ENCODE measurements at regions not wholly inside any gene's neighbourhood (a gene's known extent, or its start where the extent isn't known, plus 50 kb on each side); places are given as distances from the start of the nearest gene placed in this dataset.
"Not testable (repeated sequence)": the region's sequence is repeated elsewhere in the genome, so short reads cannot be mapped to it uniquely, and the experiment has no call there.

DNA sequence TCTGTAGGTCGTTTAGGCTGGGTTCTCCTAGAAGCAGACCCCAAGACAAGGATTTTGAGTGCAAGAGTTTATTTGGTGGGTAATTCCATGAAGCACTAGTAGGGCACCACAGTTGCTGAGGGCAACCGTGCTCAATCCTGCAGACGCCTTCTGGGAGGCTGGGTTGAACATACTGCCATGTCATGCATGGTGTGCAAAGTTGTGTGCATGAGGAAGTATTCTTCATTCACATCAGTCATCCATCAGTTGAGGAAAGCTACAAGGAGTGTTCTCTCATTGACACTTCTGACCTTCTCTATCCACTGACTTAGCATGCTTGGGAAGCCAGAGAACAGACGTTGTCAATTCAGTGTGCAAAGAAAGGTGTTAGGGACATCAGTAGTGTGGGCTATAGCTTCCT is 179.2 kb downstream of the PTPN11 start:
- H3K9me3 Mint-ChIP-seq: peaks cover 8% of the 10 kb centered on the region
- intact Hi-C loops (cut with micrococcal nuclease): no loop called here
- peaks cover 42% of the 10 kb centered on the region for H3K4me1 Mint-ChIP-seq (ENCODE audit: low read depth)
- no peaks in the 10 kb centered on the region for H3K36me3 Mint-ChIP-seq (ENCODE audit: low read depth)
- peaks cover 2% of the 10 kb centered on the region for H3K27me3 Mint-ChIP-seq
- peak overlapping the region; percentile 49 for H3K27ac Mint-ChIP-seq
- no peak overlapping the region for H3K4me3 Mint-ChIP-seq

GRCh38 chr12:112598626-112599025 is 179.9 kb downstream of the PTPN11 start:
- Mint-ChIP-seq H3K36me3 (ENCODE audit: low read depth) (no peaks in the 10 kb centered on the region), H3K9me3 (peaks cover 8% of the 10 kb centered on the region), H3K27ac (peak overlapping the region; percentile 49), H3K27me3 (peaks cover 2% of the 10 kb centered on the region), H3K4me3 (no peak overlapping the region), H3K4me1 (ENCODE audit: low read depth) (peaks cover 42% of the 10 kb centered on the region)
- intact Hi-C loops (cut with micrococcal nuclease): no loop called here

GRCh38 chr12:112599871-112600270 is 181.1 kb downstream of the PTPN11 start:
- H3K4me3 Mint-ChIP-seq: no peak overlapping the region
- peaks cover 8% of the 10 kb centered on the region for H3K9me3 Mint-ChIP-seq
- peaks cover 42% of the 10 kb centered on the region for H3K4me1 Mint-ChIP-seq (ENCODE audit: low read depth)
- peaks cover 2% of the 10 kb centered on the region for H3K27me3 Mint-ChIP-seq
- intact Hi-C loops (cut with micrococcal nuclease): no loop called here
- no peak overlapping the region for H3K27ac Mint-ChIP-seq
- no peaks in the 10 kb centered on the region for H3K36me3 Mint-ChIP-seq (ENCODE audit: low read depth)

- peaks cover 8% of the 10 kb centered on the region for H3K9me3 Mint-ChIP-seq
- H3K4me1 Mint-ChIP-seq (ENCODE audit: low read depth): peaks cover 45% of the 10 kb centered on the region
- no peaks in the 10 kb centered on the region for H3K36me3 Mint-ChIP-seq (ENCODE audit: low read depth)
- H3K4me3 Mint-ChIP-seq: no peak overlapping the region
- H3K27ac Mint-ChIP-seq: no peak overlapping the region
- peaks cover 2% of the 10 kb centered on the region for H3K27me3 Mint-ChIP-seq
- intact Hi-C loops (cut with micrococcal nuclease): no loop called here
Measured at GRCh38 chr12:112602150-112602549, 183.4 kb downstream of the PTPN11 start.

- Mint-ChIP-seq H3K9me3 (peaks cover 8% of the 10 kb centered on the region), H3K36me3 (ENCODE audit: low read depth) (no peaks in the 10 kb centered on the region), H3K4me3 (no peak overlapping the region), H3K27ac (no peak overlapping the region), H3K4me1 (ENCODE audit: low read depth) (peaks cover 22% of the 10 kb centered on the region), H3K27me3 (peaks cover 14% of the 10 kb centered on the region)
- intact Hi-C loops (cut with micrococcal nuclease): no loop called here
Measured at GRCh38 chr12:112606611-112607365, 184.8 kb upstream of the RPH3A start.

- Mint-ChIP-seq H3K4me3 (no peak overlapping the region), H3K36me3 (ENCODE audit: low read depth) (no peaks in the 10 kb centered on the region), H3K27ac (no peak overlapping the region), H3K27me3 (peaks cover 14% of the 10 kb centered on the region), H3K9me3 (peaks cover 8% of the 10 kb centered on the region), H3K4me1 (ENCODE audit: low read depth) (peaks cover 22% of the 10 kb centered on the region)
- intact Hi-C loops (cut with micrococcal nuclease): no loop called here
Measured at GRCh38 chr12:112607427-112607826, 184.1 kb upstream of the RPH3A start.

GRCh38 chr12:112611908-112612307 is 179.6 kb upstream of the RPH3A start:
- Mint-ChIP-seq H3K9me3 (no peaks in the 10 kb centered on the region), H3K36me3 (ENCODE audit: low read depth) (no peaks in the 10 kb centered on the region), H3K27me3 (peaks cover 33% of the 10 kb centered on the region), H3K27ac (no peak overlapping the region), H3K4me3 (no peak overlapping the region), H3K4me1 (ENCODE audit: low read depth) (peaks cover 16% of the 10 kb centered on the region)
- intact Hi-C loops (cut with micrococcal nuclease): no loop called here

GRCh38 chr12:112615196-112615595 is 176.4 kb upstream of the RPH3A start:
- Mint-ChIP-seq H3K4me1 (ENCODE audit: low read depth) (peaks cover 19% of the 10 kb centered on the region), H3K27ac (no peak overlapping the region), H3K4me3 (no peak overlapping the region), H3K36me3 (ENCODE audit: low read depth) (no peaks in the 10 kb centered on the region), H3K27me3 (peaks cover 25% of the 10 kb centered on the region), H3K9me3 (no peaks in the 10 kb centered on the region)
- intact Hi-C loops (cut with micrococcal nuclease): no loop called here

- no peaks in the 10 kb centered on the region for H3K9me3 Mint-ChIP-seq
- H3K4me1 Mint-ChIP-seq (ENCODE audit: low read depth): peaks cover 19% of the 10 kb centered on the region
- no peaks in the 10 kb centered on the region for H3K36me3 Mint-ChIP-seq (ENCODE audit: low read depth)
- H3K27ac Mint-ChIP-seq: no peak overlapping the region
- intact Hi-C loops (cut with micrococcal nuclease): no loop called here
- no peak overlapping the region for H3K4me3 Mint-ChIP-seq
- peaks cover 24% of the 10 kb centered on the region for H3K27me3 Mint-ChIP-seq
Measured at GRCh38 chr12:112616469-112617152, 174.9 kb upstream of the RPH3A start.

- intact Hi-C loops (cut with micrococcal nuclease): no loop called here
- Mint-ChIP-seq H3K9me3 (no peaks in the 10 kb centered on the region), H3K4me3 (no peak overlapping the region), H3K27ac (no peak overlapping the region), H3K36me3 (ENCODE audit: low read depth) (no peaks in the 10 kb centered on the region), H3K27me3 (peaks cover 24% of the 10 kb centered on the region), H3K4me1 (ENCODE audit: low read depth) (peaks cover 19% of the 10 kb centered on the region)
Measured at GRCh38 chr12:112617153-112617505, 174.4 kb upstream of the RPH3A start.

- Mint-ChIP-seq H3K4me3 (no peak overlapping the region), H3K4me1 (ENCODE audit: low read depth) (peaks cover 6% of the 10 kb centered on the region), H3K36me3 (ENCODE audit: low read depth) (no peaks in the 10 kb centered on the region), H3K27ac (no peak overlapping the region), H3K9me3 (no peaks in the 10 kb centered on the region), H3K27me3 (peaks cover 14% of the 10 kb centered on the region)
- intact Hi-C loops (cut with micrococcal nuclease): no loop called here
Measured at GRCh38 chr12:112627851-112628250, 163.7 kb upstream of the RPH3A start.

GRCh38 chr12:112631974-112632373 is 159.6 kb upstream of the RPH3A start:
- H3K27ac Mint-ChIP-seq; intact Hi-C loops (cut with micrococcal nuclease); H3K4me3 Mint-ChIP-seq; H3K36me3 Mint-ChIP-seq (ENCODE audit: low read depth); H3K9me3 Mint-ChIP-seq; H3K4me1 Mint-ChIP-seq (ENCODE audit: low read depth): not testable (repeated sequence)
- H3K27me3 Mint-ChIP-seq: peaks cover 14% of the 10 kb centered on the region

DNA sequence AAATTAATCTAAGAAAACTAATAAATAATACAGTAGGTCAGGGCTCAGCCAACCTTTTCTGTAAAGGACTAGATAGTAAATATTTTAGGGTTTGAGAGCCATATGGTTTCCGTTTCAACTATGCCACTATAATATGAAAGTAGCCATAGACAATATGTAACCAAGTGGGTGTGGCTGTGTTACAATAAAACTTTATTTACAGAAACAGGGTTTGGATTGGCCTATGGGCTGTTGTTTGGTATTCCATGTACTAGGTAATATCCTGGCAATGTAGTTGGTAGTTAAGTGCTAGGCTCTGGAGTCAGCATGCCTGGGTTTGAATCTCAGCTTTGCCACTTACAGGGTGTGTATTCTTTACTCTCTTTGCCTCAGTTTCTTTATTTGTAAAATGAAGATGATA is 156.5 kb upstream of the RPH3A start:
- Mint-ChIP-seq H3K27me3 (peaks cover 16% of the 10 kb centered on the region), H3K4me3 (no peak overlapping the region), H3K27ac (no peak overlapping the region), H3K4me1 (ENCODE audit: low read depth) (no peaks in the 10 kb centered on the region), H3K36me3 (ENCODE audit: low read depth) (no peaks in the 10 kb centered on the region), H3K9me3 (no peaks in the 10 kb centered on the region)
- intact Hi-C loops (cut with micrococcal nuclease): no loop called here

DNA sequence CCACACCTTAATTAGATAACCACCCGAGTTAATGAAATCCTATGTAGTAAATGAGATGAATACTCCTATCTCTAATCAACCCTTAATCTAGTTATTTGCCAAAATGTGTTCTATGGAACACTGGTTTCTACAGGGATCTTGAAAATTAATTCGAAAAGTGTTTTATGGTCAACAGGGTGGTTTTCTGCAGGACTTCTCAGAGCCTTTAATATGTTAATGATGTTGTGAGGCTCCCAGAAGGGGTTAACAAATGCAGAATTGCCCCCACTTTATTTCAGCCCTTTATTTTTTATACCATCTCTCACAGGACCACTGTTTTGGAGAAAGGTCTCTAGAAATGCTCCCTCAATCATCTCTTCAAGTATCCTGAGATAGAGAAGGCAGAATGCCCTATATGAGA is 153.1 kb upstream of the RPH3A start:
- no peaks in the 10 kb centered on the region for H3K36me3 Mint-ChIP-seq (ENCODE audit: low read depth)
- intact Hi-C loops (cut with micrococcal nuclease): no loop called here
- no peaks in the 10 kb centered on the region for H3K9me3 Mint-ChIP-seq
- H3K4me1 Mint-ChIP-seq (ENCODE audit: low read depth): no peaks in the 10 kb centered on the region
- no peak overlapping the region for H3K4me3 Mint-ChIP-seq
- H3K27me3 Mint-ChIP-seq: peaks cover 16% of the 10 kb centered on the region
- H3K27ac Mint-ChIP-seq: no peak overlapping the region

- Mint-ChIP-seq H3K36me3 (ENCODE audit: low read depth) (no peaks in the 10 kb centered on the region), H3K27ac (no peak overlapping the region)
Measured at GRCh38 chr12:112645586-112645985, 146.0 kb upstream of the RPH3A start.

More at GRCh38 chr12:112645586-112645985, 146.0 kb upstream of the RPH3A start:
- Mint-ChIP-seq H3K4me3 (no peak overlapping the region), H3K27me3 (peaks cover 16% of the 10 kb centered on the region), H3K9me3 (no peaks in the 10 kb centered on the region), H3K4me1 (ENCODE audit: low read depth) (no peaks in the 10 kb centered on the region)
- intact Hi-C loops (cut with micrococcal nuclease): no loop called here

Measured in dendritic cell treated with granulocyte-macrophage colony-stimulating factor and Interleukin-4, amounts not matched to agents 40 ng/mL and 50 ng/mL, for 4 days (primary cell).